Ectodermal cell (in vitro differentiated cells): ENCODE measurements at regions not wholly inside any gene's neighbourhood (a gene's known extent, or its start where the extent isn't known, plus 50 kb on each side); places are given as distances from the start of the nearest gene placed in this dataset.
"Not testable (repeated sequence)": the region's sequence is repeated elsewhere in the genome, so short reads cannot be mapped to it uniquely, and the experiment has no call there.

Experiments used
- H3K27ac ChIP-seq: 2 replicates; pipeline ENCODE4 v1.7.0; 2013; ENCODE audit warnings: mild to moderate bottlenecking, low read depth, low read length; ENCODE audit not compliant: insufficient read depth, poor library complexity, severe bottlenecking
- H3K27me3 ChIP-seq: 2 replicates; pipeline ENCODE4 v1.7.0; 2013; ENCODE audit warnings: mild to moderate bottlenecking, low read length; ENCODE audit not compliant: insufficient read depth, control insufficient read depth, poor library complexity, severe bottlenecking
- H3K36me3 ChIP-seq: one replicate; pipeline ENCODE4 v1.7.0; 2013; ENCODE audit warnings: low read length; ENCODE audit not compliant: control insufficient read depth, insufficient read depth
- H3K4me1 ChIP-seq: one replicate; pipeline ENCODE4 v1.7.0; 2013; ENCODE audit warnings: low read length; ENCODE audit not compliant: control insufficient read depth, insufficient read depth
- H3K4me3 ChIP-seq: 2 replicates; pipeline ENCODE4 v1.7.0; 2013; ENCODE audit warnings: low read depth, low read length, control low read depth; ENCODE audit not compliant: insufficient read depth
- H3K9me3 ChIP-seq: 2 replicates; pipeline ENCODE4 v1.7.0; 2013; ENCODE audit warnings: mild to moderate bottlenecking, low read length, moderate library complexity; ENCODE audit not compliant: control insufficient read depth
- WGBS, 2 experiments: methylation state at CpG; one replicate each; pipeline ENCODE4 v1.1.7; 2013; ENCODE audit warnings: missing lambda C conversion rate in 2 of 2; 5-methylcytosine and 5-hydroxymethylcytosine counted together

GRCh38 chr2:87330486-87330885, 308.8 kb upstream of the PLGLB1 start:
- H3K4me3 ChIP-seq, H3K27ac ChIP-seq, H3K27me3 ChIP-seq, H3K9me3 ChIP-seq, H3K4me1 ChIP-seq, H3K36me3 ChIP-seq: not testable (repeated sequence)
- WGBS, 2 experiments, result no CpG with 5 or more reads among the region's 4 CpGs

- H3K36me3 ChIP-seq, H3K27me3 ChIP-seq, H3K4me1 ChIP-seq, H3K27ac ChIP-seq, H3K4me3 ChIP-seq, H3K9me3 ChIP-seq: not testable (repeated sequence)
- WGBS, 2 experiments, result 100% methylated on average over 1 of the region's 6 CpGs; no CpG with 5 or more reads in 1 of the 2 experiments
Measured at GRCh38 chr2:87331940-87332583, 310.4 kb upstream of the PLGLB1 start.

GRCh38 chr2:87334888-87335287, 313.2 kb upstream of the PLGLB1 start:
- H3K27ac ChIP-seq, H3K27me3 ChIP-seq, H3K9me3 ChIP-seq, H3K4me3 ChIP-seq, H3K4me1 ChIP-seq, H3K36me3 ChIP-seq: not testable (repeated sequence)
- WGBS, 2 experiments, result 100% methylated on average over 1 to 2 of the region's 2 CpGs

GRCh38 chr2:87338998-87339397, 317.4 kb upstream of the PLGLB1 start:
- not testable (repeated sequence) for H3K36me3 ChIP-seq, H3K27ac ChIP-seq, H3K4me1 ChIP-seq, H3K4me3 ChIP-seq, H3K9me3 ChIP-seq, H3K27me3 ChIP-seq
- whole genome bisulfite sequencing, 2 experiments, result 93% methylated on average over 1 of the region's 1 CpG; no CpG with 5 or more reads in 1 of the 2 experiments

- not testable (repeated sequence) for H3K27ac ChIP-seq, H3K4me1 ChIP-seq, H3K9me3 ChIP-seq, H3K36me3 ChIP-seq, H3K27me3 ChIP-seq, H3K4me3 ChIP-seq
- 27 to 31% methylated on average over 31 of the region's 31 CpGs for WGBS, 2 experiments
Measured at GRCh38 chr2:87341601-87342014, 320.0 kb upstream of the PLGLB1 start.

- not testable (repeated sequence) for H3K27ac ChIP-seq
- WGBS, 2 experiments, result 90 to 94% methylated on average over 16 to 17 of the region's 24 CpGs
Measured at GRCh38 chr2:87342175-87342574, 320.5 kb upstream of the PLGLB1 start.

GRCh38 chr2:87343347-87343746, 321.7 kb upstream of the PLGLB1 start:
- H3K4me3 ChIP-seq, H3K4me1 ChIP-seq, H3K9me3 ChIP-seq, H3K27me3 ChIP-seq, H3K27ac ChIP-seq, H3K36me3 ChIP-seq: not testable (repeated sequence)
- 73% methylated on average over 4 of the region's 6 CpGs; no CpG with 5 or more reads in 1 of the 2 experiments for WGBS, 2 experiments

More at GRCh38 chr2:87342175-87342574, 320.5 kb upstream of the PLGLB1 start:
- H3K4me1 ChIP-seq, H3K4me3 ChIP-seq, H3K9me3 ChIP-seq, H3K27me3 ChIP-seq, H3K36me3 ChIP-seq: not testable (repeated sequence)

GRCh38 chr2:87345283-87345682, 323.6 kb upstream of the PLGLB1 start:
- H3K9me3 ChIP-seq, H3K27ac ChIP-seq: not testable (repeated sequence)
- 92 to 97% methylated on average over 3 of the region's 12 CpGs for WGBS, 2 experiments

GRCh38 chr2:87348556-87348955, 326.9 kb upstream of the PLGLB1 start:
- H3K27ac ChIP-seq, H3K9me3 ChIP-seq, H3K27me3 ChIP-seq, H3K36me3 ChIP-seq, H3K4me1 ChIP-seq: not testable (repeated sequence)
- WGBS, 2 experiments, result 1 to 2% methylated on average over 18 to 33 of the region's 56 CpGs
- H3K4me3 ChIP-seq, result peak overlapping the region; percentile 20

More at GRCh38 chr2:87345283-87345682, 323.6 kb upstream of the PLGLB1 start:
- H3K36me3 ChIP-seq, H3K27me3 ChIP-seq, H3K4me1 ChIP-seq, H3K4me3 ChIP-seq: not testable (repeated sequence)

- WGBS, 2 experiments, result 0% methylated on average over 21 to 29 of the region's 53 CpGs
- H3K9me3 ChIP-seq, H3K27me3 ChIP-seq, H3K4me1 ChIP-seq, H3K4me3 ChIP-seq, H3K27ac ChIP-seq, H3K36me3 ChIP-seq: not testable (repeated sequence)
Measured at GRCh38 chr2:87349006-87349405, 327.4 kb upstream of the PLGLB1 start.
